ENCODE measurements at regions not wholly inside any gene's neighbourhood (a gene's known extent, or its start where the extent isn't known, plus 50 kb on each side); places are given as distances from the start of the nearest gene placed in this dataset.

DNA sequence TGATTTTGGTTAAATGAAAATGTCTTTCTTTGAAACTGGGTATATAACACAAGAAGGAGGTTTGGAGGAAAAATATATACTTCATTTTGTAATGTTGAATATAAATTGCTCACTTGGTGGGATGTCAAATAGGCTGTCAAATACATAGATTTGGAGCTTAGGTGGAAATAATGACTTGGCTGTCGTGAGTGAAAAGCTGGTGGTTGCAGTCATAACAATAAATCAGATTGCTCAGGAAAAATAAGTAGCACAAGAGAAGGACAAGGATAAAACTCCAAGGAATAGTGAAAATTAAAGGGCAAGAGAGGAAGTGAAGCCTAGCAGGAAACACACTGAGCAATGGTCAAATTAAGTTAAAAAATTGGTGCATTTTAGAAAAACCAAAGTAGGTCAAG lies 253.0 kb upstream of the ANKRD50 start:
- no peak overlapping the region for H3K27ac Mint-ChIP-seq
- no peak overlapping the region for H2AFZ ChIP-seq (ENCODE audit: insufficient read depth, low read depth, low read length, poor library complexity, severe bottlenecking)
- H3K27ac ChIP-seq (ENCODE audit: low read depth in 1 of 2, low read length in 2 of 2) = no peak overlapping the region
- H3K27me3 Mint-ChIP-seq (ENCODE audit: low read depth in 3 of 3) = peaks cover 0 to 1% (median 0%) of the 10 kb centered on the region in 3 donors
- H3K4me1 Mint-ChIP-seq = no peaks in the 10 kb centered on the region
- no peak for DNase-seq
- intact Hi-C loops (cut with micrococcal nuclease) = no loop called here
- H3K4me3 Mint-ChIP-seq = no peak overlapping the region
- H3K4me1 ChIP-seq (ENCODE audit: control insufficient read depth in 1 of 2, insufficient read depth in 2 of 2, low read length in 2 of 2) = no peaks in the 10 kb centered on the region
- H3K36me3 Mint-ChIP-seq = no peaks in the 10 kb centered on the region
- no peak overlapping the region for H3K4me3 ChIP-seq (replicated peaks in 1 of 3; ENCODE audit: low read depth in 2 of 3, low read length in 3 of 3)
- peaks cover 5 to 16% (median 12%) of the 10 kb centered on the region in 7 donors for H3K9me3 Mint-ChIP-seq
- H3K79me2 ChIP-seq (ENCODE audit: insufficient read depth, low read length) = no peaks in the 10 kb centered on the region
- no peak overlapping the region for H3K9ac ChIP-seq (ENCODE audit: insufficient read depth, low read length, poor library complexity, severe bottlenecking)
- H4K20me1 ChIP-seq (ENCODE audit: insufficient read depth, low read length) = no peaks in the 10 kb centered on the region
- no peaks in the 10 kb centered on the region for H3K36me3 ChIP-seq (replicated peaks in 1 of 2; ENCODE audit: control insufficient read depth in 1 of 2, insufficient read depth in 2 of 2, low read length in 2 of 2)
- no peak overlapping the region for H3K4me2 ChIP-seq (replicated peaks; ENCODE audit: extremely low read depth, low read length, poor library complexity, severe bottlenecking)
- H3K9me3 ChIP-seq (replicated peaks in 1 of 2; ENCODE audit: control insufficient read depth in 1 of 2, insufficient read depth in 1 of 2, low read length in 2 of 2) = peaks cover 8 to 17% of the 10 kb centered on the region in 2 donors
- 86% methylated on average over 1 of the region's 1 CpG for WGBS (ENCODE audit: insufficient coverage)
- TF ChIP-seq, protein P1, sequence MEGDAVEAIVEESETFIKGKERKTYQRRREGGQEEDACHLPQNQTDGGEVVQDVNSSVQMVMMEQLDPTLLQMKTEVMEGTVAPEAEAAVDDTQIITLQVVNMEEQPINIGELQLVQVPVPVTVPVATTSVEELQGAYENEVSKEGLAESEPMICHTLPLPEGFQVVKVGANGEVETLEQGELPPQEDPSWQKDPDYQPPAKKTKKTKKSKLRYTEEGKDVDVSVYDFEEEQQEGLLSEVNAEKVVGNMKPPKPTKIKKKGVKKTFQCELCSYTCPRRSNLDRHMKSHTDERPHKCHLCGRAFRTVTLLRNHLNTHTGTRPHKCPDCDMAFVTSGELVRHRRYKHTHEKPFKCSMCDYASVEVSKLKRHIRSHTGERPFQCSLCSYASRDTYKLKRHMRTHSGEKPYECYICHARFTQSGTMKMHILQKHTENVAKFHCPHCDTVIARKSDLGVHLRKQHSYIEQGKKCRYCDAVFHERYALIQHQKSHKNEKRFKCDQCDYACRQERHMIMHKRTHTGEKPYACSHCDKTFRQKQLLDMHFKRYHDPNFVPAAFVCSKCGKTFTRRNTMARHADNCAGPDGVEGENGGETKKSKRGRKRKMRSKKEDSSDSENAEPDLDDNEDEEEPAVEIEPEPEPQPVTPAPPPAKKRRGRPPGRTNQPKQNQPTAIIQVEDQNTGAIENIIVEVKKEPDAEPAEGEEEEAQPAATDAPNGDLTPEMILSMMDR (IDR thresholded peaks at IDR 0.05) = no peak
- H3K27me3 ChIP-seq (ENCODE audit: control insufficient read depth in 2 of 2, insufficient read depth in 2 of 2, low read length in 2 of 2) = no peaks in the 10 kb centered on the region

DNA sequence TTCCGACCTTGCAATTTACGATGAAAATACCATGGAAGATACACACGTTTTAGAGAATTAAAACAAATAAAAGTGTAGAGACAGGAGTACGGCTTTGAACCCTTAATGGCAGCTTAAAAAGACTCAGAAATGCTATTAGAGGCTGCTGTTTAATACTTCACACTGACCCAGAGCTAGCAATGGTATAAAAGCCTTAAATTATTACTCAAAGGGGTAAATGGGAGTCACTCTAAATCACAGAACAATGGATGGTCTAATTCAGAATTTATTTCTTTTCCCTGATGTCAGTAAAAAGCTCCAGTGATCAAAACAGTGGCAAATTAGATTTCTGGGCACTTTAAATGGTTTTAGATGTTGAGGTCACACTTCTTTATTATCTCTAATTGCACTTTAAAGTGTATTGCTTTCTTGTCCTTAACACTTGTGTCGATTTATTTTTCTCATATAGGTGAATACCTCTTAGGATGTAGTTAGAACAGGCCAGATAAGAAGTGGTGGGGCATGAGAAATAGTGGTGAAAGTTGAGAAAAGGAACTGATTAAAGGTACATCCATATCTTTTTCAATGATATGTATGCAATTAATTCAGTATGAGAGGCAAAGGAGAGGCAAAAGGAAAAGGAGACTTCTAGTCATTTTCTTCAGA lies 252.4 kb upstream of the ANKRD50 start:
- H4K20me1 ChIP-seq (ENCODE audit: insufficient read depth, low read length) = no peaks in the 10 kb centered on the region
- Mint-ChIP-seq H3K9me3 (peaks cover 5 to 20% (median 17%) of the 10 kb centered on the region in 7 donors), H3K36me3 (no peaks in the 10 kb centered on the region), H3K27ac (no peak overlapping the region), H3K4me3 (no peak overlapping the region), H3K4me1 (no peaks in the 10 kb centered on the region), H3K27me3 (ENCODE audit: low read depth in 3 of 3) (peaks cover 0 to 1% (median 0%) of the 10 kb centered on the region in 3 donors)
- H3K27me3 ChIP-seq (ENCODE audit: control insufficient read depth in 2 of 2, insufficient read depth in 2 of 2, low read length in 2 of 2) = no peaks in the 10 kb centered on the region
- H3K9me3 ChIP-seq (replicated peaks in 1 of 2; ENCODE audit: control insufficient read depth in 1 of 2, insufficient read depth in 1 of 2, low read length in 2 of 2) = peaks cover 10 to 17% of the 10 kb centered on the region in 2 donors
- intact Hi-C loops (cut with micrococcal nuclease) = no loop called here
- H3K36me3 ChIP-seq (replicated peaks in 1 of 2; ENCODE audit: control insufficient read depth in 1 of 2, insufficient read depth in 2 of 2, low read length in 2 of 2) = no peaks in the 10 kb centered on the region
- H3K79me2 ChIP-seq (ENCODE audit: insufficient read depth, low read length) = no peaks in the 10 kb centered on the region
- H3K9ac ChIP-seq (ENCODE audit: insufficient read depth, low read length, poor library complexity, severe bottlenecking) = no peak overlapping the region
- H3K4me2 ChIP-seq (replicated peaks; ENCODE audit: extremely low read depth, low read length, poor library complexity, severe bottlenecking) = no peak overlapping the region
- no peak overlapping the region for H3K4me3 ChIP-seq (replicated peaks in 1 of 3; ENCODE audit: low read depth in 2 of 3, low read length in 3 of 3)
- no peak overlapping the region for H3K27ac ChIP-seq (ENCODE audit: low read depth in 1 of 2, low read length in 2 of 2)
- H3K4me1 ChIP-seq (ENCODE audit: control insufficient read depth in 1 of 2, insufficient read depth in 2 of 2, low read length in 2 of 2) = no peaks in the 10 kb centered on the region
- no peak for DNase-seq
- H2AFZ ChIP-seq (ENCODE audit: insufficient read depth, low read depth, low read length, poor library complexity, severe bottlenecking) = no peak overlapping the region
- WGBS (ENCODE audit: insufficient coverage) = 95% methylated on average over 4 of the region's 5 CpGs
- TF ChIP-seq, protein P1 (IDR thresholded peaks at IDR 0.05) = no peak
